ENCODE measurements at regions not wholly inside any gene's neighbourhood (a gene's known extent, or its start where the extent isn't known, plus 50 kb on each side); places are given as distances from the start of the nearest gene placed in this dataset.

DNA sequence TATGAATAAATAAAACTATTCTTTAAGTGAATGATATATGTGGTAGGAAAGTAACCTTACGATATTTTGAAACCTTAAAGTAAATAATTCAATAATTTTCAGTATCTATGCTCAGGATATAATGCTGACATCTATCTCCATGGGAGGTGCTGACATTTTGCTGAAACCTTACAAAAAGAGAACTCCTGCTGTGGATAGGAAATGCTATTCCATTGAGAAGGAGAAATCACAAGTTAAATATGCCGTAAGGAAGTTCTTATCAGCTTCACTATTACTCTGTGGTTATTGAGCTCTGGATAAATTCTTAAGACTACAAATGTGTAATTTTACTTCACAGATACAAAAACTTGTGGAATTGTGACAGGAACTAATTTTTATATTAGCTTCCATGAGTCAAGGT is 722.1 kb downstream of the TMTC2 start:
- no peak for DNase-seq

DNA sequence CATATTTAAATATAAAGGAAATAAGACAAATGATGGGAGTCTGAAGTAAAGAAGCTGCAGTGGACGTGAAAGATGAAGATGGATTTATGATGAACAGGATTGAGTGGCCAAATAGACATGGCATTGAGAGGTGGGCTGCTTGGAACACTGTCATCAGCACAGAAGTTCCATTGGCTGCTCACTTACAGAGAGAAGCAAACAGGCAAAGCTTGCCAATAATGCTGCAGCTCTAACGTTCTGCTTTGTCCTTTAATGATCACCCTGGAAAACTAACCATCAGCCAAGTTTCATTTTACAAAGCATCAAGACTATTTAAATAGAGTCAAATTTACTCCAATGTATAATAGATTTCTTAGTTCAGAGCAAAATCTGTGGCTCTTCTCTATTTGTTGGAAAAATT is 721.4 kb downstream of the TMTC2 start:
- no peak for DNase-seq

DNA sequence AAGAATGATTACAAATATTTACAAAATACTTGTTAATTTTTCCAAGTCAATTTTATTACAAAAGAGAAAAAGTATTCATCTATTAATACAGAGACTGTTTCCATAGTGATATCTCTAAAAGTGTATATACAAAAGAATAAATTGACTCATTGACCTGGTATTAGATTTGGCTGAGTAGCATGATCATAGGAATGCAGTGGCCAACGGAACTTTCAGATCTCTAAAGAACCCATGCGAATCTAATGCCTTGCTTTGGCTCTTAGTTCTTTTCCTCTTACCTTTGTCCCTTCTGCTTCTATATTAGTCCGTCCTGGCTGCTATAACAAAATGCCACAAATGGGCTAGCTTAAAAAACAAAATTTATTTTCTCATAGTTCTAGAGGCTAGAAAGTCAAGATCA is 717.8 kb downstream of the TMTC2 start:
- no peak for DNase-seq

DNA sequence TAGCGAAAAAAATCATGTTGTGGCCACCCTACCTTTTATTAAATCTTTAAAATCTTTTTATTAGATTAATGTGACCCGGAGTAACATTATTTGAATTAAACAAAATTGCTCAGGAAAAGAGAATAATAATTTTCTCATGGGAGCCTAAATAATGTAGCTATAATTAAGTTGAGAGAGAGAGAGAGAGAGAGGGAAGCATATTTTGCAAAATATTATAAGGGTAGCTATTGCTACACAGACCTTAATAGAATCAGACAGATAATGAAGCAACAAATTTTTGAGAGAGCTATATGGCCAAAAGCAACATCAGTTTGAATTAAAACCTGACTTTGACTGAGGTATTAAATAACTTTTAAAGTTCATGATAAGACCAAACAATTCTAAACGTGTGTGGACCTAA is 703.5 kb downstream of the TMTC2 start:
- DNase-seq: no peak

DNA sequence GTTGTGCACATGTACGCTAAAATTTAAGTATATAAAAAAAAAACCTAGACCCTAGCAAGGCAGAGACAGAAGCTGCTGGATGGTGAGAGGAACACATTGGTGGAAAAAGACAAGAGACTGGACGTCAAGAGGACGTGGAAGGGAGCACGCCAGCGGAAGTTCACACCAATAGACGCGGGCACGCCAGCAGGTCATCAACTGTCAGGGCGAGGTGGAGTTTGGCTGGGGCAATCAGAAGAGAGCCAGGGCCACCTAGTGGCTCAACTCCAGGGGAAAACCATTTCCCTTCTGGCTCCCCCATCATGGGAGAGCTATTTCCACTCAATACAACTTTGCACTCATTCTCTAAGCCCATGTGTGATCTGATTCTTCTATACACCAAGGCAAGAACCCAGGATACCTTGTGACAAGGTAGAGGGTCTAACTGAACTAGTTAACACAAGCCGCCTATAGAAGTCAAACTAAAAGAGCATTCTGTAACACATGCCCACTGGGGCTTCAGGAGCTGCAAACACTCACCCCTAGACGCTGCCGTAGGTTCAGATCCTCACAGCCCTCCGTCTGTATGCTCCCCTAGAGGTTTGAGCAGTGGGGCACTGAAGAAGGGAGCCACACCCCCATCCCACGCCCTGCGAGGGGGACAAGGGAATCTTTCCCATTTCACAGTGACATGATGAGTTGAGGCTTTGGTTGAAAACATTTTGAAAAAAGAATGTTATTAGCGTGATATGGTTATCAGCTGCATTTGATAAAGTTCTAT is 702.7 kb downstream of the TMTC2 start:
- DNase-seq: no peak

DNA sequence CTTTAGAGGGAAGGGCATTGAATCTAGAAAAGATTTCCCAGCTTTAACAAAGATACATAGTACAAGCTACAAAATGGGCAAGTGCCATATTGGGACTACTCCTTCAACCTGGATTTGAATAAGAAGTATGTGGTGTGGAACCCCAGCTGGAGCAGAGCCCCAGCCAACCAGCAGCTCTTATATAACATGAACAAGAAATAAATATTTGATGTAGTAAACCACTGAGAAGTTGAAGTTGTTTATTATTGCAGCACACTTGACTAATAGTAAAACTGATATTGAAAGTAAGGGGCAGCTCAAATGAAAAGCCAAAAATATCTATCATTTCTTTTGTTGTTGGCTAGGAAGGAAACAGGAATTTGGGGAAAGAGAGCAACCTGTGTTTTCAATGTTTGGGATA is 701.8 kb downstream of the TMTC2 start:
- no peak for DNase-seq

DNA sequence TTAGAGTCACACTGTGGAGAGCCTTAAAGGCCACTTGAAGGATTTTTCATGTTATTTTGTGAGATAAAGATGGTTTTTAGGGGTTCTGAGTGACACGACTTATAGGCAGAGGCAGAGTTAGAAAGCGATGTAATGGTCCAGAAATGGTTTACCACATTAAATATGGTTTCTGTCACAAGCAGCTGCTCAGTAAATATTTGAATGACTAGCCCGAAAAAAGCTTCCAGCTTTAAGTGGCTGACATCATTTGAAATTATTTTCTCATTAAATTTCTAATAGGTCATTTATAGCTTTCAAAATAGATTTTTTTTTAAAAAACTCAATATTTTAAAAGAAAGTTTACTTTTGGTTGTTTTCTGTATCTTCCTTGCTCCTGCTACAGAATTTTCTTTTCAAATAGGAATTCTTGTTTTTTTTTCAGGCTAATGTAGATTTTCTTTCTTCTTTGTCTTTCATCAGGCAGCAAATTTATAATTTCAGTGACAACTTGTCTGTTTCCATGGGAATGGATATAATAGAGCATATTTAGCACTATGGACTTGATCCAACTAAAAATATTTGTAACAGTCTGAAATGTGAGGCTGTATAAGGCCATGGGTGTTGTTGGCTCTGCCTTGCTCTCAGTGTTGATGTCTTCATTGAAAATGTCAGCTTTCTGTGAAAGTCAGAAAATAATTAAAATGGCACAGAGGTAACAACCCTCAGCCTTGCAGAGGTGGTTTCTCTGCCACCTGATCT is 700.0 kb downstream of the TMTC2 start:
- DNase-seq: no peak

DNA sequence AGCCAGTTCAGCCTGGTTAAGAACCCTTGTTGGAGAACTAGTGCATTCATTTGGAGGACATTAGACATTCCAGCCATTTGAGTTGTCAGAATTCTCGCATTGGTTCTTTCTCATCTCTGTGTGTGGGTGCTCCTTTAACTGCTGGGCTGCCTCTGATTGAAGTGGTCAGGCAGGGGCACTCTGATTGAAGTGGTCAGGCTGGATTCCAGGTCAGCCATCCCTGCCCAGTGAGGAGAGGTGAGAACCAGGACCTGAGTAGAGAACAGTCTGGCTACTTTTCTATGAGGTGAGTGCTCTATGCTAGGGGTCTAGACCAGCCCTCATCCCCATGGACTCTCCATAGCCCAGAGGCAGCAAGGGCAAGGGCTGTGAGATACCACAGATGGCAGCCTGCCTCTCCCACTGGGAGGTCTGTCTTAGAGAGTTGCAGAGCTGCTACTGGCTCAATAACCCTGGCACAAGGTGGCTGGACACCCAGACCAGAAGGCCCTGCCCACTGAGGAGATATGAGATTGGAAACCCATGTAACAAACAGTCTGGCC is 691.6 kb downstream of the TMTC2 start:
- no peak for DNase-seq

DNA sequence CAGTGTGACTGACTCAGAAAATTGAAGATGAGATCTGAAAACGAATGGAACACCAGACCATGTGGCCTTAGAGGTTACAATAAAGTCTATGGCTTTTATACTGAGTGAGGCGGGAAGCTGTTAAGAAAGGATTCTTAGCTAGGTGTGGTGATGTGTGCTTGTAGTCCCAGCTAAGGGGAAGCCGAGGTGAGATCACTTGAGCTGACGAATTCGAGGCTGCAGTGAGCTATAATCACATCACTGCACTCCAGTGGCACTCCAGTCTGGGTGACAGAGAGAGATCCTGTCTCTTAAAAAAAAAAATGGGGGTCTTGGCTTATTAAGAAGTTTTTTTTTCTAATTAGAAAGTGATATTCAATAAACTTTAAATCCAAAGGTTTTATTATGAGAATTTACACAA is 678.6 kb downstream of the TMTC2 start:
- no peak for DNase-seq

DNA sequence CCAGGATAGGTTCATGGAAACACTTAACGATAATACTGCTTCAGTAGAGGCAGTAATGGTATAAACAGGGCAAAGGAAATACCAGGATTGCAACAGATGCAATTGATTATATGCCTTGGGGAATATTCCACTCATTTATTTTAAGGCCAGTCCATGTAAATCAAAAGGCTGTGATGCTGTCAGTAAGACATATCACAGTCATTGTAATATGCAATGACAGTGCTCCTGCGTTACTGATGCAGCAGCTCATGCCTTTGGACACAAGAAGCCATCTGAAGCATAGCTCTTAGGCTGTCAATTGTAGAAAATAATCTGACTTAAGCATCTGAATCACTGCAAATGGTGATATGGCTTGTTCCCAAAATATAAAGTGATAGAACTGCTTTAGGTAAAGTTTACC is 674.8 kb downstream of the TMTC2 start:
- no peak for DNase-seq

DNA sequence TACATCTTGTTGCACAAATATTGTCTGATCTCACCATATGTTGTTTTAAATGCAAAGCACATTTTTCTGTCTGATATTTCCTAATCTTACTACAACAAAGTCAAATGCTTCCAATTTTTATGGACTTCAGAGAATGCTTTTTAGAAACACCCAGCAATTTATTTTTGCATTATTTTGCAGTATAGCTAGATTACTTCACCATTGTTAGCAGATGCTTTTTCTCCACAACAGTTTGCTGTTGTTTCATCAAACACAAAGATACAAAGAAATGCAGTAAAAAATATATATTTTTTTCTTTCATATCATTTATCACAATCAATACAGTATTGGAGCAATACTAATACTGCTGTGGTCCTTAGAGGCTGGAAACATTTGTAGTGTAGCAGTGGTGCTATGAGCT is 674.4 kb downstream of the TMTC2 start:
- DNase-seq: no peak

DNA sequence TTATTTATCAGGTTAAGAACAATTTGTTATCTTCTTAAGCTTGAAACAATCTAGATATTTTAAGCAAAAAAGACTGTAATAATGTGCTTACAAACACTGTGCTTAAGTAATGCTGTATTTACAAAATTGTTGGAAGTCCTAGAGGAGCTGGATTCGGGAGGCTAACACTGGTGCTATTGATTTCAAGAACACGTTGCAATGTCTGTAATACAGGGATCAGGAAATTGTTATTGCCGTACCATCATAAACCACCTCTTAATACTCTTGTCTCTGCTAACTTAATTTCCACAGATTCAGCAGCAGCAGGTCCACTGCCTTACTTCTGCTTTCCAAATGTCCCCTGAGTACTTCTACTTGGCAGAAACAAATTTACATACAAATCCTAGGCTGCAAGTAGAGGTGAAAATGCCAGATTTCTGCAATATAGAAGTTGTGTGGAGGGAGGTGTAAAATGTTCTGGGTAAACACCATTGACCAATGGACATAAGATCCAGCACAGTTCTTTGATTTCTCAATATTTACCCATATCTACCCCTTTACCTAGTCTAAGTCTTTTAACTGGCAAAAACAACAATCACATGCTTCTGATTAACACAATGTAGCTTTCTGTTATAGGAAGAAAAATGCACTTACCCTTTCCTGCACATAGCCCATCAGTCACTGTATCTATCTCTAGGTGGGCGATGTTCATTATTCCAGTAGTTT is 663.4 kb downstream of the TMTC2 start:
- no peak for DNase-seq

DNA sequence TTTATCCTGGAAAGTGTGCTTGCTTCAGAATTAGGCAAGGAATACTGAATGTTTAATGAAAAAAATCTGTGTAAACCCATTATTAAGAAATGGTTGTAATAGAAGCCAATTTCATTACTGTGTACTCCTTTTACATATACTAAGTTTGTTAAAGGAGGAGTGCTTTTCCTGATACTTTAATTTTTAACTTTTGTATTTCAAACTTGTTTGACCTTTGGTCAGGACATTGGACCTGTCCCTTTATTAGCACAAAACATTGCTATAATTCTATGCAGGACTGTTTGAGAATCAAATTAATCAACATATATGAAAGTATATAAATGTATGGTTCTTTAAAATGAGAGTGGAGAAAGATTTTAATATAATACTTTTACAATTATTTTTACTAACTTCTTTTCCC is 659.6 kb downstream of the TMTC2 start:
- no peak for DNase-seq

DNA sequence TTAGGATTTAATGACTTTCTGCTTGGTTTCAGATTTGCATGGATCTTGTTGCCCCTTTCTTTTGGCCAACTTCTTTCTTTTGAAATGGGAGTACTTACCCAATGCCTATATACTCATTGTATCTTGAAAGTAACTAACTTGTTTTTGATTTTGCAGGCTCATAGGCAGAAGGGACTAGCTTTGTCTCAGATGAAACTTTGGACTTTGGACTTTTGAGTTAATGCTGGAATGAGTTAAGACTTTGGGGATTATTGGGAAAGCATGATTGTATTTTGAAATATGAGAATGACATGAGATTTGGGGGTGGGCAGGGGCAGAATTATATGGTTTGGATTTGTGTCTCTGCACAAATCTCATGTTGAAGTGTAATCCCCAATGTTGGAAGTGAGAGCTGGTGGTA is 657.1 kb downstream of the TMTC2 start:
- no peak for DNase-seq

DNA sequence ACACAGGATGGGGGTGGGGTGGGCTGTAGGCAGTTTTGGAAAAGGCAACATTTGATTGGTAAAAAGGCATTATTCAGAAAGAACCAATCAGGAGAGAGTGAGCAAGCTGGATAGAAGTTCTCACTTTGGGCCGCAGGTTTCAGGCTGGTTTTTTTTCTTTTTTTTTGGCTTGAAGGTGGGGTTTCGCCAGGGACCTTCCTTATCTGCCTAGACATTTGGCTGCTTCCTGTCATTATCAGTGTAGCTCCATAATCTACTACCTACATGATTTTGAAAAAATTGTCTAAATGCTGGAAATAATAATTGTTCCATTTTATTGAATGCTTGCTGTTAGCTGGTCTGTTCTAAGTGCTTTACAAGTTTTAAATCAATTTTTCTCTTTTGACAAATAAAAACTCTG is 649.0 kb downstream of the TMTC2 start:
- DNase-seq: no peak

DNA sequence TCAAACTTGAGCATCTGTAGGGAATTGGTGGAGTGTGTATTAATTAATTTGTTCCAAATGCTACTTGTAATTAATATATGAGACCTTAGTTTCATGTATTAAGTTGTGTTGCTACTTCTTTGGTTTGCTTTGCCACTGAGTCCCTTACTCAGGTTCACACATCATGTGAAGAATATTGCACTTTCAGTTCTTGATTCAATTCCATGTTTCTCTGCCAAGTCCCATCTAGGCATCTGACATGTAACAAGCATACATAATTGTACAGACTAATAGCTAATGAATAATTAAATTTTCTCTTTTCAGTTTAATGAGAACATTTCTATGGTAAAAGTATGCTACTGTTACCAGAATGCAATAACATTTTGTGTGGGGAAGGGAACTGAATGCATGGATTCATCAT is 640.0 kb downstream of the TMTC2 start:
- no peak for DNase-seq

DNA sequence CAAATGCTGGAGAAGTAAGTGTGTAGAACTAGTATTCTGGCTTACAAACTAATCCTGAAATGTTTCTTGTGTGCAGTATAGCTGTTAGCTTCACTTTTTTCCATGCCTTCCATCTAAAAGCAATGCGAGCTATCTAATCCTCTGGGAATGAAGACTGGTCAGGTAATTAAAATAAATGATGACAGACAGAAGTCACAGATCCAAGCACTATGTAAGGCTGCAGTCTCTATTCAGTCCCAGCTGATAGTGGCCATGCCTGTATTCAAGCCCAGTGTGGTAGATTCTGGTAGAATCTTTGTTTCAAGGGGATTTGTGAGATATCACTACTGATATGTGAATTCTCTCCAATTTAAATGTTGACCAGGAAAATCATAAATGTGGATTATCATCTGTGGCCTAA is 637.2 kb downstream of the TMTC2 start:
- no peak for DNase-seq

DNA sequence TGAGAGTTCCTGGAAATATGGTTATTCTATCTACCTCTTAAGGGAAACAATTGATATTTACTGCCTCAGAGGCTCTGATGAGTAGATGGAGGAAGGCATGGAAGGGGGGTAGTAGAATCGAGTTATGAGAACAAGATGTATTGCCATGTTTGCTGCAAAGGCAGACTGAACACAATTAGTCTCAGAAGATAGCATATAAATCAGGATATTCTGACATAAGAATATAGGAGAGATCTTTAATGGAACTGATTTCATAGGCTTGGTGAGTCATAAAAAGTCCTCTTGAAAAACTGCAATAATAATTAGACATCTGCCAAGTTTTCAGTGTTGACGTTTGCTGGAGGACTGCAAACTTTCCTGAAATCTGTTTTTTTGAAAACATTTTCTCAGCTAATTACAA is 636.1 kb downstream of the TMTC2 start:
- DNase-seq: no peak

DNA sequence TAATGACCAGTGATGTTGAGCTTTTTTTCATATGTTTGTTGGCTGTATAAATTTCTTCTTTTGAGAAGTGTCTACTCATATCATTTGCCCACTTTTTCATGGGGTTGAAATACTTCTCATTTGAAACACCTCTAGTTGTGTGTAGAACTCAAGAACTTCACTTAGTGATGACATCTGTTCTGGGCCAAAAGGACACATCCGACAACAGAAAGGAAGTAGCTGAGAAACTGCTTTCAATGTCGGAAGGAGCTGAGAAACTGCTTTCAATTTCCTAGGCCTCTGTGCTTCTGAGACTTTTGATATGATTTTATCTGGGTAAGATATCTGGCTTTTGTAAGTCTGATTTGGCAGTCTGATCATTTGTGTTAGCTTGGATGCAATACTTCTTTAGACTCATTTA is 635.3 kb downstream of the TMTC2 start:
- DNase-seq: no peak

DNA sequence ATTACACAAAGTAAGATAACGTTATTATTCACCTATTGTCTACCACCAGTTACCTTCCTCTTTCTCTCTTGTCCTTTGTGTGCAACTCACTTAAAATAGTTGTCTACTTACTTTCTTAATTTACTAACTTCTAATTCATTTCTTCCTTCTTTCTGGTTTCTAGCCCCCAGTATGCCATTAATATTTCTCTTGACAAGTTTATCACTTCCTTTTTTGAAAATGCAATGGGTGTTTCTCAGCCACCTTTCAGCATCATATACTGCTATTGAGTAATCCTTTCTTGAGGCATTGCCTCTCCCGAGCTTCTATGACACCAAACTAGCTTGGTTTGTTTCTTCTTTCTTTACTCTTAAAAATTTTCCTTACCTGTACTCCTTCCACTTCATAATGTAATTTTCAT is 633.6 kb downstream of the TMTC2 start:
- DNase-seq: no peak

DNA sequence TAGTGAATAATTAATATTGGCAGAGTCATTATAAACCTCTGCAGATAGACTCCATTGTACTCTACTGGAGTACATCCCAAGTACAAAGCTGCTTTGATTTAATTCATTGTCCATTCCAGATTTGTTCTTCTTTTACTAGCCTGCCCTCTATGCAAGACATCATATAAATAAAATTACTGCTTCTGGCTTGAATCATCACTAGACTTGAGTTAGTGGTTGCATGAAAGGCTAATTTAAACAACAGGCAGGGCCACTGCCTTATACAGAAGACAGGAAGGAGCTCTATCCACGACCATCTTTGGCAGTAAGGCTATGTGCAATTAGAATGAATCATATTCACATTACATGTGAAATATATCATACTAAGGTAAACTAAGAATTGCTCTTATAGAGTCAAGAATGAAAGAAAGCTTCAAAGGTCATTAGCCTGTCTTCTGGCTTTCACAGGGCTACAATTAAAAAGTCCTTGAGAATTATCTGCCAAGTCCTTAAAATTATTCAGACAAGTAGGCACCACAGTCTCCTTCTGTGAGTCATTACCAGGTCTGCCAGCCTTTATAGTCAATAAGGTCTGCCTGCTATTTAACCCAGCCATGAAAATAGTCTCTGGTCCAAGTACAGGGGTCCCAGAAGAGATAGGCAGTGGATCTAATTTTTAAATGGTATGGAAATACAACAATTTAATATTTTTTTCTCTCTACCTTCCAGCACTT is 631.8 kb downstream of the TMTC2 start:
- DNase-seq: no peak

DNA sequence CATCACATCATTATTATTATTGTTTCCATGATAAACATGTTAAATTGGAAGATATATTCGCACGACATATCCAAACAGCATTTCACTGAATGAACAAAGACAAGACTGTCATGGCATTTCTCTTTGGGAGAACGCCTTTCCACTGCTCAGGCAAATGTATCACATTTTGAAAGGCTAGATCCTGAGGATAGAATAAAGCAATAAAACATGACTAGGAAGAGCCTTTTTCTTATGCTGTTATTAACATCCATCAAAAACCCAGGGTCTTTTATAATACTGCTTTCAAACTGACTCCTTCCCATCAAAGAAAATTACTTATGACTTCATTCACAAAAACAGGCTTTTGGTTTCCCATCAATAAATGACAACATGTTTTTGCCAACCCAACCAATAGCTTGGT is 630.9 kb downstream of the TMTC2 start:
- no peak for DNase-seq

DNA sequence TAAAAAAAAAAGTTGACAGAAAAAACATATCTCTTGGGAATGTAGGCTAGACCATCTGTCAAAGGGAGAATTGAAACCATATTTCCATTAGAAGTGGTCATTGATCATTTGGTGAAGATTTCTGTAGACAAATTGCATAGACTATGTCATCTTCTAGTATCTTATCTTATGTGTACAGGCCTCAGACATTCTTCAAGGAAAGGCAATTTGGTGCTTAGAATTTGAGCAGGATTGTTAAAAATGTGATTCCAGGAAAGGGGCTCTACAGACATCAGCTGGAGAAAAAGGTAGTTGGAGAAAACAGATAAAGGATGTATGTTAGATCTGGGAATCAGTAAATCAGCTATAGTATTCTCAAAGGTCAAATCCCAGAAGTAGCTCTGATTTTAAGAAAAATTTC is 627.1 kb downstream of the TMTC2 start:
- no peak for DNase-seq

Measured in NCI-H510A (cell line).